GM23338 (cell line): ENCODE measurements at regions not wholly inside any gene's neighbourhood (a gene's known extent, or its start where the extent isn't known, plus 50 kb on each side); places are given as distances from the start of the nearest gene placed in this dataset.

Experiments
- CTCF ChIP-seq, 2 experiments: fragments of 200-600 bp in 1 of 2; sonication (generic) in 1 of 2; conservative IDR thresholded peaks; 2 replicates each; pipeline versions ENCODE4 v1.5.1 to v1.6.1; 2016 to 2017; ENCODE audit warnings: antibody characterized with exemption in 2 of 2, low read depth in 2 of 2, mild to moderate bottlenecking in 2 of 2, moderate library complexity in 1 of 2
- ETS1 ChIP-seq: IDR thresholded peaks from 2 replicates; pipeline ENCODE4 v1.6.1; 2016; ENCODE audit warnings: antibody characterized with exemption
- EZH2phosphoT487 ChIP-seq: fragments of 200-600 bp; sonication (generic); IDR thresholded peaks from one replicate; pipeline ENCODE4 v1.8.1; 2018; ENCODE audit warnings: antibody characterized with exemption; ENCODE audit not compliant: unreplicated experiment
- REST ChIP-seq: IDR thresholded peaks from one replicate; pipeline ENCODE4 v1.6.1; 2018; ENCODE audit warnings: antibody characterized with exemption; ENCODE audit not compliant: unreplicated experiment

- TF ChIP-seq CTCF (conservative IDR thresholded peaks at IDR 0.05; ENCODE audit: low read depth in 2 of 2) = no peak
- no peak for TF ChIP-seq EZH2phosphoT487
- no peak for TF ChIP-seq REST
- TF ChIP-seq ETS1 = no peak
Measured at GRCh38 chr9:16180546-16180945, 627.7 kb downstream of the CCDC171 start.
